ENCODE measurements at regions not wholly inside any gene's neighbourhood (a gene's known extent, or its start where the extent isn't known, plus 50 kb on each side); places are given as distances from the start of the nearest gene placed in this dataset.

DNA sequence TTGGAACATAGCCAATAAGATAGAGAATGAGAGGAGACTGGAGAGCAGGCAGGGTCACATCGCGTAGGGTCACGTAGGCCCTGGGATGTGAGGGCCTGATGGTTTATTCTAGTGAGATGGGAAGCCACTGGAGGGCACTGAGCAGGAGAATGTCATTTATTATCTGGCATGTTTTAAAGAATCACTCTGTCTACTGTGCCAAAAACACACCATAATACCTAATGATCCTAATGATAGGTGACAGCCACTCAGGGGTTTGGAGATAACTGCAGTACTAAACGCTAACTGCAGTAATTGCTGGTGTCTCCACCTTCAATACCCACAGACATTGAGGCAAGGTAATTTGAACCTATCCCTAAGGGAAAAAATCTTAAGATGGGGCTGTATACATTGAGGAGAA, 185.4 kb downstream of the TTLL7 start:
- Mint-ChIP-seq H3K36me3 (ENCODE audit: low read depth) (no peaks in the 10 kb centered on the region), H3K27ac (no peak overlapping the region), H3K27me3 (ENCODE audit: low read depth) (no peaks in the 10 kb centered on the region), H3K9me3 (peaks cover under 1% of the 10 kb centered on the region), H3K4me3 (ENCODE audit: low read depth) (no peak overlapping the region), H3K4me1 (ENCODE audit: low read depth) (no peaks in the 10 kb centered on the region)
- intact Hi-C loops (cut with micrococcal nuclease), result no loop called here
- DNase-seq (ENCODE audit: low spot score), result no peak

DNA sequence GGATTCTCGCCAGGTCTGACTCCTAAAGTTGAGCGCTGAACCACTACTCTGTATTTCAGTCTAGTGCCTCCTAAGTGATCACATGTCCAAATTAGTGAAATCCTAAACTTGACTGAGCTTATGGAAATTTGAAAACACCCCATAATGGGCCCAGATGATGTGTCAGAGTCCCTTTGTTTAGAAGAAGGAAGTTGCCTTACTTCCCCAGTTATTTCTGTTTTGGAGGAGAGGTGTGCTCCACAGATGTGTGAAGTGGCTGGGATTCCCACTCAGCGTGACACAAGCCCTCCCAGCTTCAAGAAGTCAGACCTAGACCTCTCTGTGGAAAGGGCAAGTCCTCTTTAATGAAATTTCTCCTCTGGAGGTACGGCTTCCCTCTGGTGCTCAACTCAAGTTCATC, 188.8 kb downstream of the TTLL7 start:
- no peak for DNase-seq (ENCODE audit: low spot score)
- H3K9me3 Mint-ChIP-seq, result no peaks in the 10 kb centered on the region
- intact Hi-C loops (cut with micrococcal nuclease), result no loop called here
- no peak overlapping the region for H3K4me3 Mint-ChIP-seq (ENCODE audit: low read depth)
- H3K36me3 Mint-ChIP-seq (ENCODE audit: low read depth), result no peaks in the 10 kb centered on the region
- H3K4me1 Mint-ChIP-seq (ENCODE audit: low read depth), result no peaks in the 10 kb centered on the region
- H3K27ac Mint-ChIP-seq, result no peak overlapping the region
- H3K27me3 Mint-ChIP-seq (ENCODE audit: low read depth), result no peaks in the 10 kb centered on the region

DNA sequence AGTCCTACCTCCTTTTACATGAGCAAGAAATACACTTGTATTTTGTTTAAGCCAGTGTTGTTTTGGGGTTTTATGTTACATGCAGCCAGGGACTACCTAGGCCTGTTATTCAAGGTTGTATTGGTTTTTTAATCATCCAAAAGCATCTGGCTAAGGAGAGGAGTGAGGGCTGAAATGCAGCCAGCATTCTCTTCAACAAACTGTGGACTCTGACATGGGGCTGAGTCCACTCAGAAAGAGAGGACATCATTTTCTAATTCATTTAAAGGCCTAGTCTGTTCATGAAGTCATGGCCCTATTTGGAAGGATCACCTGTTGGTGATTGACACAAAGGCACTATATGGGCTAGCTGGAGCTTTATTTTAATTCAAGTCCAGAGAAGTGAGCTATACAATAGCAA, 190.4 kb downstream of the TTLL7 start:
- intact Hi-C loops (cut with micrococcal nuclease), result no loop called here
- Mint-ChIP-seq H3K4me1 (ENCODE audit: low read depth) (no peaks in the 10 kb centered on the region), H3K27me3 (ENCODE audit: low read depth) (no peaks in the 10 kb centered on the region), H3K9me3 (no peaks in the 10 kb centered on the region), H3K4me3 (ENCODE audit: low read depth) (no peak overlapping the region), H3K27ac (no peak overlapping the region), H3K36me3 (ENCODE audit: low read depth) (no peaks in the 10 kb centered on the region)
- no peak for DNase-seq (ENCODE audit: low spot score)

DNA sequence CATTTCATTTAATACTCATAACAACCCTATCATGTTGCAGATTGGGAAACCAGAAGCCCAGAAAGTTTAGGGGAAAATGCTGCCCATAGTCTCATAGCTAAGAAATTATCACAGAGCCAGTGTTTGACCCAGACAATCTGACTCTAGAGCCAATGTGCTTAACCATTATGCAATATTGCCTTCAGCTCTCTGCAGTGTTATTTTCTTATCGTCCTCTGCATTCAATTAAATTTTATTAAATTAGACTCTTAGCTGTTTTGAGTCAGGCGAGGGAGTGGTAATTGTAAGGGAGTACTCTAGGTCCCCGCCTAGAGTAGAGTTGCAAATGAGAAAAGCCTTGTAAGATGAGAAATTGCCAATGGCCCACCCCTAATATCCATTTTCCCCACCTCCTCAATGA, 191.1 kb downstream of the TTLL7 start:
- H3K4me3 Mint-ChIP-seq (ENCODE audit: low read depth), result no peak overlapping the region
- no peaks in the 10 kb centered on the region for H3K27me3 Mint-ChIP-seq (ENCODE audit: low read depth)
- no peaks in the 10 kb centered on the region for H3K36me3 Mint-ChIP-seq (ENCODE audit: low read depth)
- intact Hi-C loops (cut with micrococcal nuclease), result no loop called here
- no peak for DNase-seq (ENCODE audit: low spot score)
- H3K9me3 Mint-ChIP-seq, result no peaks in the 10 kb centered on the region
- H3K4me1 Mint-ChIP-seq (ENCODE audit: low read depth), result no peaks in the 10 kb centered on the region
- no peak overlapping the region for H3K27ac Mint-ChIP-seq

DNA sequence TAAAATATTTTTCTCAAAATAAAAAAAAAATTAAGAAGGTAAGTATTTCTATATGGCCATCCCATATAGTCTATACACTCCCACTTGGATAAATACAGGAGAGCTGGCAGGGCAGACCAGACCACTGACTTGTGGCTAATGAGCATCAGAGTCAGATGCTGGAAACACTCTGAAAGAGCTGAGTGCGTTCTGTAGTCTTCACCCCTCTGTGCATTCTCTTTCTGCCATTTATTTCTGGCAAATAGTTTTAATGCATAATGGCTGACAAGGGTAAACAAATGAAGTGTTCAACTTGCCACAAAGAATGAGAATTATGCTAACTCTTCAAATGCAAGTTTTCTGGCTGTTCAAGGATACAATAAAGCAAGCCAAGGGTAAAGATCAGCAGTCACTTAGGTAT, 191.7 kb downstream of the TTLL7 start:
- H3K4me1 Mint-ChIP-seq (ENCODE audit: low read depth), result no peaks in the 10 kb centered on the region
- H3K4me3 Mint-ChIP-seq (ENCODE audit: low read depth), result no peak overlapping the region
- H3K36me3 Mint-ChIP-seq (ENCODE audit: low read depth), result no peaks in the 10 kb centered on the region
- no peaks in the 10 kb centered on the region for H3K27me3 Mint-ChIP-seq (ENCODE audit: low read depth)
- no peak overlapping the region for H3K27ac Mint-ChIP-seq
- H3K9me3 Mint-ChIP-seq, result no peaks in the 10 kb centered on the region
- intact Hi-C loops (cut with micrococcal nuclease), result no loop called here
- DNase-seq (ENCODE audit: low spot score), result no peak

DNA sequence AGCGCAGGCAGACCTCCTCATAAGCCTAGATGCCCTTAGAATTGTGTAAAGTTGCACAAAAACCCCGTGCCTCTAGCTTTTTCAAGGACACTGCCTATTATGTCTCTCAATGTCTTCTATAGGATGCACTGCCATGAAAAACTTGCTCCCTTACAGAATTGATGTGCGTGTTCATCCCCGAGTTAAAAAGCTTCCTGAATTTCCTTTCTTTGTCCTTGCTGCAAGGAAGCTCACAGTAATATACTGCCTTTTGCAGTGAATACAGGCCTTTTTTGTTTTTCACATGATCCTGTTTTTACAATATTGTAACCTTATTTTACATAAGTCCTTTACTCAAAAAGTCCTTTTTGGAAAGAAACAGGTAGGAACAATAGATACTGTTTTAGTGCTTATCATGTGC, 193.0 kb downstream of the TTLL7 start:
- Mint-ChIP-seq H3K27ac (no peak overlapping the region), H3K27me3 (ENCODE audit: low read depth) (no peaks in the 10 kb centered on the region), H3K4me3 (ENCODE audit: low read depth) (no peak overlapping the region), H3K4me1 (ENCODE audit: low read depth) (no peaks in the 10 kb centered on the region), H3K9me3 (no peaks in the 10 kb centered on the region), H3K36me3 (ENCODE audit: low read depth) (no peaks in the 10 kb centered on the region)
- DNase-seq (ENCODE audit: low spot score), result no peak
- intact Hi-C loops (cut with micrococcal nuclease), result no loop called here

GRCh38 chr1:83802460-83803152, 196.3 kb downstream of the TTLL7 start:
- no peaks in the 10 kb centered on the region for H3K9me3 Mint-ChIP-seq
- no peaks in the 10 kb centered on the region for H3K4me1 Mint-ChIP-seq (ENCODE audit: low read depth)
- H3K36me3 Mint-ChIP-seq (ENCODE audit: low read depth), result no peaks in the 10 kb centered on the region
- H3K27ac Mint-ChIP-seq, result no peak overlapping the region
- H3K4me3 Mint-ChIP-seq (ENCODE audit: low read depth), result no peak overlapping the region
- no peak for DNase-seq (ENCODE audit: low spot score)
- intact Hi-C loops (cut with micrococcal nuclease), result no loop called here
- H3K27me3 Mint-ChIP-seq (ENCODE audit: low read depth), result no peaks in the 10 kb centered on the region

GRCh38 chr1:83802023-83802422, 196.9 kb downstream of the TTLL7 start:
- Mint-ChIP-seq H3K36me3 (ENCODE audit: low read depth) (no peaks in the 10 kb centered on the region), H3K4me3 (ENCODE audit: low read depth) (no peak overlapping the region), H3K9me3 (no peaks in the 10 kb centered on the region), H3K27ac (no peak overlapping the region), H3K4me1 (ENCODE audit: low read depth) (no peaks in the 10 kb centered on the region), H3K27me3 (ENCODE audit: low read depth) (no peaks in the 10 kb centered on the region)
- DNase-seq (ENCODE audit: low spot score), result no peak
- intact Hi-C loops (cut with micrococcal nuclease), result no loop called here

DNA sequence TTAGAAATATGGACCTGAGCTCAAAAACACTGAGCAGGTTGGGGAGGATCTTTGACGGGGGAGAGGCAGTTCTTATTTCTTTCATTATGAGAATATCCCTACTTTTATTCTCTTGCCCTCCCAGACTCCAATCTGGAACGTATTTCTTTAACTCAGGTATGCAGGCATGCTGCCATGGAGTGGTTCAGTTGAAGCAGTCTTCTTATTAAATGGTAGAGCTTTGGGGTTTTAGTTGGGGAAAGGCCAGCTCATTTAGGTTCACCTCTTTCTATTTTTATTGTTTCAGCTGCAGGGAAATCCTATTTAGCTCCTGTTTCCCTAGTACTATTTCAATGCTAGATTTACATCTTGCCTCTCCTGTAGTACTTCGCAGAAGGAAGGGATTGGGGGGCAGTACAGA, 198.9 kb downstream of the TTLL7 start:
- intact Hi-C loops (cut with micrococcal nuclease), result no loop called here
- Mint-ChIP-seq H3K27ac (no peak overlapping the region), H3K27me3 (ENCODE audit: low read depth) (no peaks in the 10 kb centered on the region), H3K4me1 (ENCODE audit: low read depth) (no peaks in the 10 kb centered on the region), H3K36me3 (ENCODE audit: low read depth) (no peaks in the 10 kb centered on the region), H3K9me3 (no peaks in the 10 kb centered on the region), H3K4me3 (ENCODE audit: low read depth) (no peak overlapping the region)
- DNase-seq (ENCODE audit: low spot score), result no peak

DNA sequence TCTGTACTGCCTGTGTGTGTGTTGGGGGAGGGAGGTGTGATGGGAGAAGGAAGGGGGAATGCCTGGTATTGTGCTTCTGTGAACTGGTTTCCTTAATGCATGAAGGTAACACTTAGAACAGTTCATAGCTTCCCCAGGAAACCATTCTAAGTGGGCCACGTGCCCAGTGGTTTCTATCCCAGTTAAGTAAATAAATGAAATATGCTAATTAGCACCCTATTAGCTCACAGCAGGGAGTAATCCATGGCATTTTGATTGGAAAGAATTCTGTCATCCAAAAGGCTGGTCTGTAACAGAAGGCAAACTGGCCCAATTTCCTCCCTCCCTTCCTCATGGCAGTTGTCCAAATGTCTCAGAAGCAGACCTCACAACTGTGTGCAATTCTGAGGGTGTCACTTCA, 199.3 kb downstream of the TTLL7 start:
- Mint-ChIP-seq H3K9me3 (no peaks in the 10 kb centered on the region), H3K27ac (no peak overlapping the region), H3K27me3 (ENCODE audit: low read depth) (no peaks in the 10 kb centered on the region), H3K4me3 (ENCODE audit: low read depth) (no peak overlapping the region), H3K4me1 (ENCODE audit: low read depth) (no peaks in the 10 kb centered on the region), H3K36me3 (ENCODE audit: low read depth) (no peaks in the 10 kb centered on the region)
- intact Hi-C loops (cut with micrococcal nuclease), result no loop called here
- no peak for DNase-seq (ENCODE audit: low spot score)

DNA sequence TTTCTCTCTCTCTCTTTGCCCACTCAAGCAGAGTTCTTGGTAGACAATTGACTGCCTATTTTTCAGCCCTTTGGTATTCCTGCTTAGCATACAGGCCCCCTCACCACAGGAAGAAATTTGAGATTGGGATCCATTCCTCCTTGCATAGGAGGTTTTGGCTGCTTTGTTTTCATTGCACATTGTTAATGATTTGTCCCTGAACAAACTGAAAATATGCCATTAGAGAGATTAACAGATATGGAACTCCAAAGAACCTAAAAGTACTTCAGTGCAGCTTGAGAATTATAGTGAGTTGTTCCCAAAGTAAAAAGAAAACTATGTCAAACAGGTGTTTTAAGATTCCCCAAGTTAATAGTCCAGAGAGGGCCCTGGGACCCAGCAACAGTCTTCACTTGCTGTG, 200.0 kb downstream of the TTLL7 start:
- no peak overlapping the region for H3K27ac Mint-ChIP-seq
- H3K4me3 Mint-ChIP-seq (ENCODE audit: low read depth), result no peak overlapping the region
- H3K4me1 Mint-ChIP-seq (ENCODE audit: low read depth), result no peaks in the 10 kb centered on the region
- no peaks in the 10 kb centered on the region for H3K36me3 Mint-ChIP-seq (ENCODE audit: low read depth)
- intact Hi-C loops (cut with micrococcal nuclease), result no loop called here
- DNase-seq (ENCODE audit: low spot score), result no peak
- H3K27me3 Mint-ChIP-seq (ENCODE audit: low read depth), result no peaks in the 10 kb centered on the region
- H3K9me3 Mint-ChIP-seq, result no peaks in the 10 kb centered on the region

GRCh38 chr1:83796409-83796808, 202.5 kb downstream of the TTLL7 start:
- Mint-ChIP-seq H3K27ac (no peak overlapping the region), H3K9me3 (no peaks in the 10 kb centered on the region), H3K36me3 (ENCODE audit: low read depth) (no peaks in the 10 kb centered on the region), H3K4me1 (ENCODE audit: low read depth) (no peaks in the 10 kb centered on the region), H3K4me3 (ENCODE audit: low read depth) (no peak overlapping the region), H3K27me3 (ENCODE audit: low read depth) (no peaks in the 10 kb centered on the region)
- intact Hi-C loops (cut with micrococcal nuclease), result no loop called here
- no peak for DNase-seq (ENCODE audit: low spot score)

GRCh38 chr1:83794384-83794783, 204.5 kb downstream of the TTLL7 start:
- no peak for DNase-seq (ENCODE audit: low spot score)
- no peaks in the 10 kb centered on the region for H3K9me3 Mint-ChIP-seq
- no peak overlapping the region for H3K27ac Mint-ChIP-seq
- intact Hi-C loops (cut with micrococcal nuclease), result no loop called here
- H3K4me3 Mint-ChIP-seq (ENCODE audit: low read depth), result no peak overlapping the region
- H3K4me1 Mint-ChIP-seq (ENCODE audit: low read depth), result no peaks in the 10 kb centered on the region
- no peaks in the 10 kb centered on the region for H3K27me3 Mint-ChIP-seq (ENCODE audit: low read depth)
- no peaks in the 10 kb centered on the region for H3K36me3 Mint-ChIP-seq (ENCODE audit: low read depth)

DNA sequence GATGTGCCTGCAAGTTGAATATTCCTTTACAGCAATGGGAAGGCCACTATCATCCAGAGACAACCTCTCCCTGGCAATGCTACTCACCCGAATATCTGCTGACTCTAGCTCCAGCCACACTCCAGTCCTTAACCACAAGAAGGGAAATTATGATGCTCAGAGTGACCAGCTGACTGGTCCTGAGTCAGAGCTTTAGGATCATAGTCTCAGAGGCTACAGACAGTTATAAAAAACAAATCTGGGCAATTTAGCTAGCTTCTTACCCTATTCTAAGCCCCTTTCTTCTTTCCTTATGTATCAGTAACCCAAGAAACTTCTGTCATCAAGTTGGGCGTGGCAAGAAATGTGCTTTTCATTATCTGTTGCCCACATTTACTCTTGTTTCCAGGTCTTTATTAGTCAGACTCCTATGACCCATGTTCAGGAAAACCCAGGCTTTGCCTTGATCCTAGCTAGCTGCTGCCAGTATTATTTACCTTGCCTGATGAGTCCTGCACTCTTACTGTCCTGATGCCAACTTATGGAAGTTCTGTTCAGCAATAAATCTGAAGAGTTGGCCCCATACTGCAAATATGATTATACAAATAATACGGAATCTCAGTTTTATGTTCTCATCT, 207.0 kb downstream of the TTLL7 start:
- no peaks in the 10 kb centered on the region for H3K9me3 Mint-ChIP-seq
- DNase-seq (ENCODE audit: low spot score), result no peak
- H3K4me3 Mint-ChIP-seq (ENCODE audit: low read depth), result no peak overlapping the region
- no peaks in the 10 kb centered on the region for H3K4me1 Mint-ChIP-seq (ENCODE audit: low read depth)
- no peaks in the 10 kb centered on the region for H3K27me3 Mint-ChIP-seq (ENCODE audit: low read depth)
- no peak overlapping the region for H3K27ac Mint-ChIP-seq
- intact Hi-C loops (cut with micrococcal nuclease), result no loop called here
- no peaks in the 10 kb centered on the region for H3K36me3 Mint-ChIP-seq (ENCODE audit: low read depth)

Data from activated T-helper 2 cell treated with anti-CD3 and anti-CD28 coated beads, Interferon-gamma antibody, Interleukin-2, Interleukin-4, amounts not matched to agents 10 μg/mL and 5 μg/mL and 100 μg/mL, durations not matched to agents 14 hours and 24 hours and 36 hours (primary cell).